Activated T-helper 1 cell treated with anti-CD3 and anti-CD28 coated beads, Interleukin-2, amount 50 U/mL, for 16 hours (primary cell): ENCODE measurements at regions not wholly inside any gene's neighbourhood (a gene's known extent, or its start where the extent isn't known, plus 50 kb on each side); places are given as distances from the start of the nearest gene placed in this dataset.
"Not testable (repeated sequence)": the region's sequence is repeated elsewhere in the genome, so short reads cannot be mapped to it uniquely, and the experiment has no call there.

Experiments
- DNase-seq, 2 donors: peaks; one replicate each; pipeline ENCODE4 v3.0.0-alpha.2; 2020; ENCODE audit warnings: low read depth in 1 of 2, low spot score in 1 of 2

DNA sequence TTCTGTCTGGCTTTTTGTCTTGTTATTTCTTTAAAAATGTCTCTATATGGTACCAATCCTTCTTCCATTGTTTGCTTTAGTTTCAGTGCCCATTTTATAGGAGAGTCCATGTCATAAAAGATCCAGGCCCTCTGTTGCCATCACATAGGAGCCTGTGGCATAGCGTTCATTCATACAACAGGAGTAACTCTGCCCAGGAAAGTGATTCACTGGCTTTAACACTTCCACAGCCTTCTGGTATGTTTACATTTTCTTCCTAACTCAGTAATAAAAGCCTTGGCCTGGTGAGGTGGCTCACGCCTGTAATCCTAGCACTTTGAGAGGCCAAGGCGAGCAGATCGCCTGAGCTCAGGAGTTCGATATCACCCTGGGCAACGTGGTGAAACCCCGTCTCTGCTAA is 519.3 kb upstream of the PTGER4 start:
- DNase-seq = no peak

DNA sequence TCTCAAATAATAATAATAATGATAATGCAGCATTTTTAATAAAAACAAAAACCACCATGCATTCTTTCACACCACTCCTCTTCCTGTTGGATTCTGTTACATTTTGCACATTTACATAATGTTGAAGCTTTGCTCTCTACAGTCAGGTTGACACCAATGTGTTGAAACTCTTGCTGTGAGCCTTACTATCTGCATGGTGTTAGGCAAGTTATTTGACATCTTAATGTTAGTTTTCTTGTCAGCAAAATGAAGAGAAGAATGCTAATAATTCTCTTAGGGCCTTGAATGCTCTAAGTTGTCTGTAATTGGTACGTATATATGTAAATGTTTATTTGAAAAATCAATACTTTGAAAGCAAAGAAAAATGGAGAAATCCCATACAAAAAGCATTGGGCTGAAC is 525.5 kb upstream of the PTGER4 start:
- no peak for DNase-seq

DNA sequence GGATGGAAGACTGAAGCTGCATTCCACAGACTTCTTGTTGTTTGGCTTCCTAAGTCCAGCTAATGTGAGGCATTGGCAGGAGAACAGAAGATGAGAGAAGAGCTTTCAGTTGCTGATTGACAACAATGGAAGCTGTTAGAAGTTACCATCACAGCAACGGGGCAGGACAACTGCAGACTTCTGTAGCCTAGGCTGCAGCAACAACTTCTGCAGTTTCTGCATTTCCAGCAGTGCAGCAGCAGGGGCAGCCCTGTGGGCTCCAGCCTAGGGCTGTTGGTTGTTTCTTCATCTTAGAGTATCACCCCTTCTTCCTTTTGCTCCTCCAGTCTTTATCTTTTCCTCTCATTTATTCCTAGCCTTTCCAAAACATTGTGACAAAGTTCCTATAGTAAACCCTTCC is 528.8 kb upstream of the PTGER4 start:
- DNase-seq = no peak

DNA sequence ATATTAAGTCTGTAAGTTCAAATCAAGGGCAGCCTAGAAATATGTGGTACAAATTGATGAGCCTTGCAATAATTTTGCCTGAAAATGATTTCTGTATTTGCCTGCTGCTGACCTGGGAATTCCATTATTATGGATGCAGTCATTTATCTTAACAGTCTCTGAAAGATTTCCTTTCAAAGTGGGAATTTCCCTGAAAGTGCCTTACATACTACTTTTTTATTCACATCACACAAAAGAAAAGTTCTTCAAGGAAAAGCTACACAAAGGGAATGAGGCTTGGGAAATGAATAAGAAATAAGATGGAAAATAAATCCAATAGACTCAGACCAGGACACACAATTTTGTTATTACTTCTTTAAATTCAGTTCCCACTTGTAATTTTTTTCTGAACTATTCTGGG is 537.8 kb upstream of the PTGER4 start:
- DNase-seq = no peak

DNA sequence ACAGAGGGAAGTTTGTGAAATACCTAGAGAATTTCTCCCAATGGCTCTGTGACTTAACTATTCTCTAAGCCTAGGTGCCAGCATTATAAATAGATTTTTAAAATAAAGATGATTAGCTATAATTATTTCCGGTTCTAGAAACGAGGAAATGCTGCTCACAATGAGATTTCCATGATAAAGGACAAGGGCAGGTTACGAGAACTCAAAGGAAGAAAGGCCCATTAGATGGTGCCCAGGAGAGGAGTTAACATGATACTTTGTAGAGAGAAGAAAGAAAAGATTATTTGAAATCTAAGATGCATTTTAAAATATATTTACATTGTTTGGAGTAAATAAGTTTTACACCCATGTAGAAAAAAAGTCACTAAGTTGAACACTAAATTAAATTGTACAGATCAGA is 538.3 kb upstream of the PTGER4 start:
- no peak for DNase-seq

DNA sequence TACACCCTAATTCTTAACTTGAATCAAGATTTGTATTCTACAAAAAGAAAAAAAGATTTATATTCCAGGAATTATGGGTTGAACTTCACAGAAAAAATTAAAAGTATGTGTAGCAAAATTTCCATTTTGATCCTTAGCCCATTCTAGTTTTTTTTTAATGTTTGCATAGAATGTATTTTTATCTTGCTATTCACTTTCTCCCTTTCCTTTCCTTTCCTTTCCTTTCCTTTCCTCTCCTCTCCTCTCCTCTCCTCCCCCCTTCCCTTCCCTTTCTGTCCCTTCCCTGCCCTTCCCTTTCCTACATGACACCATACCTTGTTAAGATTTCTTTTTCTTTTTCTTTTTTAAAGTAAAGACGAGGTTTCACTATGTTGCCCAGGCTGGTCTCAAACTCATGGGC is 542.5 kb upstream of the PTGER4 start:
- no peak for DNase-seq

DNA sequence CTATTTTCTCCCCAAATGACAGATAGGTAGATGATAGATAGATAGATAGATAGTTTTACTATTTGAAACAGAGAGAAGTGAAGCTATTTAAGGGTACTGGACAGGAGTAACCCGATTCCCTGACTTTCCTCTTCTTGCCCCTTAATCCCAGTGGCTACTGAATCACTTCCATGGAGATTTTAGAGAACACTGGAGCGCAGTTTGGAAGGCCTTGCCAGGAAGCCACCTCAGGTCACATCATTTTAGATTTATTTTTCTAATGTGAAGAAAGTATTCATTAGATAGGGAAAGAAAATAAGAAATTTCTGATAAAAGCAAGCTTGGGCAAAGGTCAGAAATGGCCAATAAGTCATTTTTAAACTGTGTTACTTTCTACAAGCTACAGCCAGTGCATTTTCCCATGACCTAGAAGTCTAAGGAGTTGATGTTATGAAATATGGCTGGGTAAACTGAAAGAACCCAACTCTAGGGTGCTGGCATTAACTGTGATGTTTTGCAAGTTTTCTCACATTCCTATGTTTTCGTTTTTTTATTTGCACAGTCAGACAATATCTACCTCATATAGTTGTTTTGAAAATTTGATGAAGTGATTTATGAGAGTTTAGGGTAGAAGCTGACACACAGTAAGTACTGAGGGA is 544.7 kb upstream of the PTGER4 start:
- no peak for DNase-seq

DNA sequence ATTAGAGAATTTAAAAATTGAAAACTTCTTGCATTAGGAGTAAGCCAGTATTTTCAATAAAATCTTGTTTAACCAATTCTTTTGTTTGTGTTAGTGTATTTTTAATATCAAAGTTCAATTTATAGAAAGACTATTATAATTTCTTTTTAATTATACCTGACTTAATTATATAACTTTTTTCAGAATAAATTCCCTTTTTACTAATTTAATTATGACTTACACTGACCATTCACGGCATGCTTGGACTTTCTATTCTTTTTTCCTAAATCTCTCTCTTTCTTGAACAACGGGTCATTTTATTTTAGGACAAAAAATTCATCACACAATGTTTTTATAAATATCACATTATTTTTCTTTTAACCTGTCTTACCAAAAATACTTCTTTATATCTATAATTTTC is 555.3 kb upstream of the PTGER4 start:
- DNase-seq = no peak

DNA sequence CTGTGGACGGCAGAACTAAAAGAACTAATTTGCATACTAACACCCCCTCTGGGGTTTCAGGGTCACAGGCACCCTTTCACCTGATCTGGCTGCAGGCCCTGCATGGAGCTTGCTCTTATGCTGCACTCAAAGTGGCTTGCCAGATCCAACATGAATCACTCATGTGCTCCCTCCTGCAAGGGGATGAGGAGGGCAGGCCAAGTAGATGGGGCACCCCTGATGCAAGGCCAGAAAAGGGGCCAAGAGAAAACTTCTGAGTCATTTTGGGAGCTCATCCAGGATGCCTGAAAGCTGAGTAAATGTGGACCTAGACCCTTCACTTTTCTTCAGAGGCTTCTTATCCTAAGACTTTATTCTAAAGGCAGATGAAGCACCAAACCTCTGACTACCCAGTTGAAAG is 558.5 kb upstream of the PTGER4 start:
- no peak for DNase-seq

DNA sequence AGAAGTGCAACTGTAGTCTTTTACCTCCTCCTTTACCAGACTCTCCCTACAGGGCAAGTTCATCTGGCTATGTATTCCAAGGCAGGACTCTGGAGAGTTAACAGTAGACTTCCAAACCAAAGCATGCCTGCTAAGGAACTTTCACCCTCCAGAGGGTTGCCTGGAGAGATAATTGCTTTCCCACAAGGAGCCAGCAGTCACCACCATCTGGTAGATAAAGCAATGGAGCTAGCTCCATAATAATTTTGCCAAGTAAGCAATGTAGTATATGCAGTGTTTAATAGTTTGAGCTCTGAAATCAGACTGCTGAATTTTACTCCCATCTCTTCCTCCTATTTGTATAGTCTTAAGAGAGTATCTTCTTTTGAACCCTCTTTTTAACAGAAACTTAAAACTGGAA is 566.8 kb upstream of the PTGER4 start:
- no peak for DNase-seq

DNA sequence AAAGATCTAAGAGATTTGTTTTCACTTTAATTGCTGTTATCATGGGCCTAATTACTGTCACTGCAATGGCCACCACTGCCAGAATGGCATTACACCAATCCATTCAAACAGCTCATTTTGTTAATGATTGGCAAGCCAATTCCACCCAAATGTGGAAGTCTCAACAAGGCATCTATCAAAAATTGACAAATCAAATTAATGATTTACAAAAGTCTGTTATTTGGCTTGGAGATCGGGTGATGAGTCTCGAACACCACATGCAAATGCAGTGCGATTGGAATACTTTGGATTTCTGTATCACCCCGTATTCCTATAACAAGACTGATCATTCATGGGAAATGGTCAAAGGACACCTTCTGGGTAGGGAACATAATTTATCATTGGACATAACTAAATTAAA is 568.7 kb upstream of the PTGER4 start:
- DNase-seq = not testable (repeated sequence)

DNA sequence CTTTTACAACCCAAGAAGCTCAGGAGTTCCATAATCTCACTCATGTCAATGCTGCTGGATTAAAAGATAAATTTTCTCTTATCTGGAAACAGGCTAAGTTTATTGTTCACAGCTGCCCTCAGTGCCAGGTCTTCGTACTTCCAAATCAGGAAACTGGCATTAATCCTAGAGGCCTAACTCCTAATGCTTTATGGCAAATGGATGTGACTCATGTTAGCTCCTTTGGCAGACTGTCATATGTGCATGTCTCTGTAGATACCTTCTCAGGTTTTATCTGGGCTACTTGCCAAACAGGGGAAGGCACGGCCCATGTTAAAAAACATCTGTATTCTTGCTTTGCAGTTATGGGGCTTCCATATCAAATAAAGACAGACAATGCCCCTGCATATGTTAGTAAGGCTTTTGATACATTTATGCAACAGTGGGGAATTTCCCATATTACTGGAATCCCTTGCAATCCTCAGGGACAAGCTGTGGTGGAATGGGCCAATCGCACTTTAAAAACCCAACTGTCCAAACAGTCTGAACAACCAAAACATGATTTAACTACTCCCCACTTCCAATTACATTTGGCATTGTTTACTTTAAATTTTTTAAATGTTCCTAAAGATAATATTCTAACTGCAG is 570.8 kb upstream of the PTGER4 start:
- DNase-seq = not testable (repeated sequence)

DNA sequence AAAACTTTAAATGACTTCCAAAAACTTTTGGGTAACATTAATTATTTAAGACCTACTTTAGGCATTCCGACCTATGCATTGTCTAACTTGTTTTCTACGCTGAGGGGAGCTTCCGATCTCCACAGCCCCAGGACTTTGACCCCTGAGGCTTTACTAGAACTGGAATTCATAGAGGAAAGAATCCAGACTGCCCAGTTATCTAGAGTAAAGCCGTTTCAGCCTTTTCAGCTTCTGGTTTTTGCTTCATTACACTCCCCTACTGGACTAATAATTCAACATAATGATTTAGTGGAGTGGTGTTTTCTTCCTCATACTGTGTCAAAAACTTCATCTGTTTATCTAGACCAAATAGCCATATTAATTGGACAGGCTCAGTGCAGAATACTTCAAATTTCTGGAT is 571.9 kb upstream of the PTGER4 start:
- DNase-seq = not testable (repeated sequence)

DNA sequence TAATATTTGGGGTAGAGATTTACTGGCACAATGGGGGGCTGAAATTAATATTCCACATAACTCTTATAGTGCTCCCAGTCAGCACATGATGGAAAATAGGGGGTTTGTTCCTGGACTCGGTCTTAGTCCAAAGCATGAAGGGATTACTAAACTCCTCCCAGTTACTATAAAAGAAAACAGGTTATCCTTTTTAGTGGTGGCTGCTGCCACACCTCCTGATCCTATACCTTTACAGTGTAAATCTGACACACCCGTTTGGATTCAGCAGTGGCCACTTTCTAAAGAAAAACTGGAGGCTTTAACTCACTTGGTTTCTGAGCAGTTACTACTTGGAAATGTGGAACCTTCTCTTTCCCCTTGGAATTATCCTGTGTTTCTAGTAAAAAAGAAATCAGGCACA is 572.9 kb upstream of the PTGER4 start:
- no peak for DNase-seq

DNA sequence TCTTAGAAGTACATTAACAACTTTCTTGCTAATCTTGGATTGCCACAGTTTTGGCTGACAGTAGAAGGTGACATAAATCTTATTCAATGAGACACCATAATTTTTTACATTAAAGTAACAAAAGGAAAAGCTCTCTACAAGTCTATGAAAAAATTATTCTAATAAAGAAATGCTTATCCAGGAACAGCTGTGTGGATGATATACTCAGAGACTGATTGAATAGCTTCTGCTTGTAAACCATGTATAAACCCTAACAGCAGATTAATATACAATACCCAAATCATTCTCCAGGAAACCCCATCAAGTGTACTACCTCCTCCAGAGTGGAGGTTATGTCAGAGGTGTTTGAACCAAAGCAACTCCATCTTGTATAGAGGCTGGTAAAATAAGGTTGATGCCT is 581.4 kb upstream of the PTGER4 start:
- DNase-seq = no peak

DNA sequence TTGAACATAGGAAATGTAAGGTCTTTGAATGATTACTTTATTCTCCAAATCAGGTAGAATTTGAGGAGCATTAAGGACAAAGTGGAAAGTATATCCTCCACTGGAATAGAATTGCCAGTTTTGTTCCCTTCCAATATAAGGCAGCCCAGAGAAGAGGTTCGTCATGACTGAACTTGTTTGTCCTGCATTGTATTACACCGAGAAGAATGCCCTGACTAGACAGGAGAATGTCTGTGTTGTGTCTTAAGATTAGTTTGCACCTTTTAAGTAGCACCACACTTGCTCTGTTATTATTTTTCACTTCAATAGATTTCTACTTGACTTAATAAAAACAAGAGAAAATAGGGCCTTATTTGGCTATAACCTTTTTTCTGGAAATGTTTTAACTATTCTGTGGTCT is 586.2 kb upstream of the PTGER4 start:
- no peak for DNase-seq

DNA sequence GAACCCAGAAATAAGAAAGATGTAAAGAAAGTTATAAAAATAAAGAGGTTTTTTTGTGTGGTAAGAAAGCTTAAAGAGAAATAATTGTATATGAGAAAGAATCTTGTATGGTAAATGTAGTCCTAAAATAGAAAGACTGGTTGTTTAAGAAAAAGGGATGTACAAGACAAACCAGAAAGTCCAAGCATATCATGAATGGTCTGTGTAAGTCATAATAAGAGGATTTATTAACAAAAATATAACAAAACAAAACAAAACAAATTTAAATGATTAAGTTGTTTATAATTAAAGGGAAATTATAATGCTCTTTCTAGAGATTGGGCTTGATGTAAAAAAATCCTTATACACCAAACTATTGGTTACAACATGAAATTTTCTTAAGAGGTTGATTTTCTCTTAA is 590.4 kb upstream of the PTGER4 start:
- DNase-seq = no peak

DNA sequence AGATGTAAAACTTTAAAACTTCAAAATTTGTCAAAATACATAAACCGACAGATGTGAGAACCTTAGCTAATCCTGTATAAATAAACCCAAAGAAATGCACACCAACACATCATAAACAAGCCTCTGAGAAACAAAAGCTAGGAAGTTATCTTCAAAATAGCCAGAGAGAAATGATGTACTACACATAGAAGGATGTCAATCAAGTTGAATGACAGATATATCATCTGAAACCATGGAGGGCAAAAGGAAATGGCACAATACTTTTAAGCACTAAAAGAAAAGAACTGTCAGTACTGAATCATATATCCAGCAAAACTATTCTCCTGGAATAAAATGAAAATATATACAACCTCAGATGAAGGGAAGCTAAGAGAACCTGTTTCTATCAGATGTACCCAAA is 595.1 kb upstream of the PTGER4 start:
- no peak for DNase-seq

DNA sequence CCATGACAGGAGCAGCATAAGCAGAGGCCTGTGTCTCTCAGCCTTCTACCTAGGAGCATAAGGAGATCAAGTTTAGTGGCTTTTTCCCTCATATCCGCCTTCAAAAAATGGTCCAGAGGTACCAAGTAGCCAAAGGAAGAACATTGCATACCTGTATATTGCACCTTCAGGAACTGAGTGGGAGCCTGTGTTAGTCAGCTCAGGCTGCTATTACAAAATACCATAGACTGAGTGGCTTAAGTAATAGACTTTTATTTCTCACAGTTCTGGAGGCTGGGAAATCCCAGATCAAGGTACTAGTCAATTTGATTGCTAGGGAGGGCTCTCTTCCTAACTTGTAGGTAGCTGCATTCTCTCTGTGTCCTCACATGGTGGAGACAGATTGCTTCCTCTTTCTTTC is 597.4 kb upstream of the PTGER4 start:
- DNase-seq = no peak

DNA sequence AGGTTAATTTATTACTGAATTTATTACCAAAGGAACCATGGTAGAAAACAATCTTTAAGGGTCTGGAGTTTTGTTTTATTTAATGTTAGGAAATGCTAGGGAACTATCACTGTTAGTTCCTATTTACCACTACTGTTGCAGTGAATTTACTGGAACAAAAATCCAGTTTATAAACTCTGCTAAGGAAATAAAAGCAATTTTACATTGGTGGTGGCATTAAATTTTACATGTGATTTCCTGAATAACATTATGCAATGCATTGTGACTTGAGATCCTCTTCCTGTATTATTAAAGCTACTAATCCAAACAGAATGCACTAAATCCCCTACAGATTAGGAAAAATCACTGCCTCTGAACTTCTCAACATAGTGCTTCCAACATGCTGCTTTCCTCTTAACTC is 599.5 kb upstream of the PTGER4 start:
- no peak for DNase-seq

DNA sequence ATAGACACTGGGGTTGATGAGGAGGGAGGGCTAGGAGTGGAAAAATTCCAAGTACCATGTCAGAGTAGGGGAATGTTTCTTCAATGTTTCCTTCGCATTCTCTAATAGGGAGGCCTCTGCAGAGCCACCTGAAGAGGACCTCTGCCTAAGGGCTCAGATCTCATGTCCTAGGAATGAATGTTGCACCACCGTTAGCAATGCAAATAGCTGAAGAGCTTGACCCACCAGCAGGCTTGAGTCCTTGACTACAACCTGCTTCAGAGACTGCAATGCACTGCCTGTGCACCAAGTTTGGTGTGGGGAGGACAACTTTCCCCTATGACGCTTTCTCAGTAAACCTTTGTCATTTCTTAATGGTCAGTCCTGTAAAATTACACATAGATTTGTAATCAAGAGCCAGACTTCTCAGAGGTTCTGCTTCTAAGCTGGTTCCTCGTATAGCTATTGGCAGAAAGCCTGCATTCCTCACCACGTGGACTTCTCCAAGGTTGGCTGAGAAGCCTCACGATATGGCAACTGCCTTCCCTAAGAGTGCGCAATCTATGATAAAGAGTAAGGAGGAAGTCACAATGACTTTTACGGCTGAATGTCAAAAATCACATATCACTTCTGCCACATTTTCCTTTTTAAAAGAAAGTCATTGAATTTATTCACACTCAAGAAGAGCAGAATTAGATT is 600.7 kb upstream of the PTGER4 start:
- DNase-seq = no peak

DNA sequence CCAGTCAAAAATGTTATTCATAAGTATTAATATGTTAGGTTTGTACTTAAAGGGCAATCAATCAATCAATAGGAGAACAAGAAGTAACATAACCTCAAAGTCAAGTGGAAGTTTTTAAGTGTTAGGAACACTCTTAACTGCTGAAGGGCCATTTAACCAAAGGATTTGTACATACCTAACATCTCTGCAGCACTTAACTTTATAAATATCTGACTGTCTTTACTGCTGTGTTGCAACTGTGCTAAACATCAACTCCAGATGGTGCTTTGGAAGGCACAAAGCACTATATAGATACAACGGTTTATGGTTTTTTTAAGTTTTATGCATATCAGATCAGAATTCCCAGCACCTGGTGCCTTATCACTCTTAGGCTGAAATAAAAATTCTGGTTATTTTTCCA is 604.9 kb upstream of the PTGER4 start:
- DNase-seq = no peak

DNA sequence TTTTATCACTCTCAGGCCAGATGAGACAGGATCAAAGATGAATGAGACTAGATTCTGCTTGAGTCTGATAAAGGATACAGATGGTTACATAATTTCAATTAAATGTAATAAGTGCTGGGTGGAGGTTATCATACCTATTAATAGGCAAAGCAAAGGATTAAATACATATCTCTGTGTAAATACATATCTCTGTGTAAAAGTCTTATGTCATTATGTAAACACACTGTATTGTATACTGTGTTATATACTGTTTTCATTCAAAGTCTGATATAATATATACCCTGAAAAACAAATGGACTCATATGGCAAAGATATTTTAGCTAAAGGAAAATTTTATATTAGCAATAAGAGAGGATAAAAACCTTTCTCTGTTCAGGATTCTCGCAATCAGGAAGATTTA is 605.8 kb upstream of the PTGER4 start:
- DNase-seq = no peak
